ENCODE measurements at regions not wholly inside any gene's neighbourhood (a gene's known extent, or its start where the extent isn't known, plus 50 kb on each side); places are given as distances from the start of the nearest gene placed in this dataset.

DNA sequence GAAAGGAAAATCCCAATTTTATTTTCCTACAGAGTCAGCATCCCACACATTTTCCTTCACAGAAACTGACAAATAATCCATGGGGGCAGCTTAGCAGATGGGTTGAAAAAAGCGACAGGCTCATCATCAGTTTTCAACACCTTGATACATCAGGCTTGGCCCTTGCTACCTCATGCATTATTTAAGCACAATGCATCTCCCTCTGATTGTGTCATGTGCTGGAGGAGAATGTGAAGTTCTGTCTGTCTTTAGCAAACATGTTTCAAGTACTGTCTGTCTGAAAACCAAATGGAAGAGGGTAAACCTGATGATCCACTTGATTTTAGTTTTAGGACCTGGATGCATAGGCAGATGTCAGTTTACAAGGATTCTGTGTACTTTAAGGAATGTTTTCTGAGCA, 128.6 kb upstream of the ADAMTS9 start:
- Histone ChIP-seq H2AFZ (ENCODE audit: low read depth) (no peak overlapping the region), H4K20me1 (ENCODE audit: insufficient read depth) (no peaks in the 10 kb centered on the region), H3K27ac (ENCODE audit: low read depth in 2 of 2, low read length in 1 of 2) (peak overlapping the region in 1 of 2 experiments; percentile 80; a peak in 2 of 4 replicates), H3K9me3 (no peaks in the 10 kb centered on the region), H3K9me2 (no peaks in the 10 kb centered on the region), H3K4me2 (no peak overlapping the region), H3K36me3 (replicated peaks in 1 of 2; ENCODE audit: control insufficient read depth in 1 of 2, insufficient read depth in 2 of 2, low read length in 1 of 2) (no peaks in the 10 kb centered on the region), H3K9ac (no peak overlapping the region), H3F3A (replicated peaks; ENCODE audit: insufficient read depth) (no peaks in the 10 kb centered on the region), H3K4me1 (ENCODE audit: control insufficient read depth in 1 of 2, insufficient read depth in 2 of 2, low read depth in 1 of 2, low read length in 1 of 2) (peaks cover 10 to 28% of the 10 kb centered on the region in 2 experiments; a peak in 2 of 4 replicates), H3K27me3 (ENCODE audit: insufficient read depth) (no peaks in the 10 kb centered on the region), H3K4me3 (ENCODE audit: low read depth in 2 of 2, low read length in 1 of 2) (no peak overlapping the region), H3K79me2 (ENCODE audit: insufficient read depth) (no peaks in the 10 kb centered on the region)
- no peak for DNase-seq
- WGBS (ENCODE audit: low lambda C conversion rate) = 54% methylated on average over 1 of the region's 1 CpG
- POLR2A ChIA-PET = no interaction called here
- TF ChIP-seq ELF1 (IDR thresholded peaks at IDR 0.05) (no peak), POLR2AphosphoS5 (IDR thresholded peaks at IDR 0.05; ENCODE audit: low read depth, low read length) (no peak), SIN3A (IDR thresholded peaks at IDR 0.05; ENCODE audit: borderline replicate concordance, low read depth, low read length) (no peak), CHD2 (IDR thresholded peaks at IDR 0.05; ENCODE audit: low read length, partially characterized antibody) (no peak), TEAD4 (IDR thresholded peaks at IDR 0.05; ENCODE audit: borderline replicate concordance, insufficient read depth) (no peak), GABPA (IDR thresholded peaks at IDR 0.05; ENCODE audit: low read depth) (no peak)
- CTCF ChIA-PET = interaction anchor here (1.6 kb wide), 1 partner anchor 354 kb away, joined by 4 read pairs; no protein-coding TSS in a partner anchor

GRCh38 chr3:64815789-64816188, 128.0 kb upstream of the ADAMTS9 start:
- H3K9me3 ChIP-seq = no peaks in the 10 kb centered on the region
- no peaks in the 10 kb centered on the region for H3K79me2 ChIP-seq (ENCODE audit: insufficient read depth)
- no peaks in the 10 kb centered on the region for H3K27me3 ChIP-seq (ENCODE audit: insufficient read depth)
- 52% methylated on average over 4 of the region's 4 CpGs for WGBS (ENCODE audit: low lambda C conversion rate)
- H3K36me3 ChIP-seq (replicated peaks in 1 of 2; ENCODE audit: control insufficient read depth in 1 of 2, insufficient read depth in 2 of 2, low read length in 1 of 2) = no peaks in the 10 kb centered on the region
- POLR2A ChIA-PET = no interaction called here
- H3K9me2 ChIP-seq = no peaks in the 10 kb centered on the region
- no peaks in the 10 kb centered on the region for H3F3A ChIP-seq (replicated peaks; ENCODE audit: insufficient read depth)
- H3K9ac ChIP-seq = no peak overlapping the region
- DNase-seq = peak; percentile 8
- no peaks in the 10 kb centered on the region for H4K20me1 ChIP-seq (ENCODE audit: insufficient read depth)
- H3K4me1 ChIP-seq (ENCODE audit: control insufficient read depth in 1 of 2, insufficient read depth in 2 of 2, low read depth in 1 of 2, low read length in 1 of 2) = peaks cover 10 to 28% of the 10 kb centered on the region in 2 experiments; a peak in 2 of 4 replicates
- H2AFZ ChIP-seq (ENCODE audit: low read depth) = no peak overlapping the region
- CTCF ChIA-PET = no interaction called here
- H3K4me2 ChIP-seq = no peak overlapping the region
- no peak for TF ChIP-seq RFX5 (IDR thresholded peaks at IDR 0.05; ENCODE audit: low read length)
- 0 out of 2 replicates have a peak, but pooled peaks have one; percentile 6 for TF ChIP-seq RAD21 (IDR thresholded peaks at IDR 0.05; ENCODE audit: low read length)
- no peak for TF ChIP-seq CHD2 (IDR thresholded peaks at IDR 0.05; ENCODE audit: low read length, partially characterized antibody)
- TF ChIP-seq, protein P1, sequence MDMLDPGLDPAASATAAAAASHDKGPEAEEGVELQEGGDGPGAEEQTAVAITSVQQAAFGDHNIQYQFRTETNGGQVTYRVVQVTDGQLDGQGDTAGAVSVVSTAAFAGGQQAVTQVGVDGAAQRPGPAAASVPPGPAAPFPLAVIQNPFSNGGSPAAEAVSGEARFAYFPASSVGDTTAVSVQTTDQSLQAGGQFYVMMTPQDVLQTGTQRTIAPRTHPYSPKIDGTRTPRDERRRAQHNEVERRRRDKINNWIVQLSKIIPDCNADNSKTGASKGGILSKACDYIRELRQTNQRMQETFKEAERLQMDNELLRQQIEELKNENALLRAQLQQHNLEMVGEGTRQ (IDR thresholded peaks at IDR 0.05; ENCODE audit: borderline replicate concordance, low read depth, low read length) = no peak
- no peak overlapping the region for H3K4me3 ChIP-seq (ENCODE audit: low read depth in 2 of 2, low read length in 1 of 2)
- peak overlapping the region in 1 of 2 experiments; percentile 80; a peak in 2 of 4 replicates for H3K27ac ChIP-seq (ENCODE audit: low read depth in 2 of 2, low read length in 1 of 2)

GRCh38 chr3:64815195-64815631, 127.4 kb upstream of the ADAMTS9 start:
- ChIA-PET POLR2A (no interaction called here), CTCF (interaction anchor here (1.0 to 1.6 kb wide), 2 partner anchors 11 to 15 kb away, joined by 4 read pairs; no protein-coding TSS in a partner anchor)
- H3K27me3 ChIP-seq (ENCODE audit: insufficient read depth) = no peaks in the 10 kb centered on the region
- no peak overlapping the region for H3K4me2 ChIP-seq
- H3K4me1 ChIP-seq (ENCODE audit: control insufficient read depth in 1 of 2, insufficient read depth in 2 of 2, low read depth in 1 of 2, low read length in 1 of 2) = peaks cover 10 to 31% of the 10 kb centered on the region in 2 experiments; a peak in 2 of 4 replicates
- H3K36me3 ChIP-seq (replicated peaks in 1 of 2; ENCODE audit: control insufficient read depth in 1 of 2, insufficient read depth in 2 of 2, low read length in 1 of 2) = no peaks in the 10 kb centered on the region
- no peak overlapping the region for H3K9ac ChIP-seq
- no peaks in the 10 kb centered on the region for H4K20me1 ChIP-seq (ENCODE audit: insufficient read depth)
- H3F3A ChIP-seq (replicated peaks; ENCODE audit: insufficient read depth) = no peaks in the 10 kb centered on the region
- no peaks in the 10 kb centered on the region for H3K9me3 ChIP-seq
- no peaks in the 10 kb centered on the region for H3K79me2 ChIP-seq (ENCODE audit: insufficient read depth)
- WGBS (ENCODE audit: low lambda C conversion rate) = 32% methylated on average over 3 of the region's 3 CpGs
- no peaks in the 10 kb centered on the region for H3K9me2 ChIP-seq
- no peak overlapping the region for H2AFZ ChIP-seq (ENCODE audit: low read depth)
- no peak overlapping the region for H3K4me3 ChIP-seq (ENCODE audit: low read depth in 2 of 2, low read length in 1 of 2)
- DNase-seq = peak; percentile 19
- H3K27ac ChIP-seq (ENCODE audit: low read depth in 2 of 2, low read length in 1 of 2) = peak overlapping the region; percentile 15 to 80; a peak in 3 of 4 replicates
- TF ChIP-seq ELF1 (IDR thresholded peaks at IDR 0.05) = no peak
- peak; percentile 37 for TF ChIP-seq TCF12 (IDR thresholded peaks at IDR 0.05)
- TF ChIP-seq SIN3A (IDR thresholded peaks at IDR 0.05; ENCODE audit: borderline replicate concordance, low read depth, low read length) = no peak
- peak in 1 of 2 experiments; percentile 77; a peak in 2 of 4 replicates for TF ChIP-seq EP300 (IDR thresholded peaks at IDR 0.05; ENCODE audit: borderline replicate concordance in 1 of 2, low read depth in 1 of 2, low read length in 1 of 2)
- no peak for TF ChIP-seq RFX5 (IDR thresholded peaks at IDR 0.05; ENCODE audit: low read length)
- TF ChIP-seq RXRA (IDR thresholded peaks at IDR 0.05; ENCODE audit: borderline replicate concordance, low read depth) = no peak
- TF ChIP-seq, protein P2, sequence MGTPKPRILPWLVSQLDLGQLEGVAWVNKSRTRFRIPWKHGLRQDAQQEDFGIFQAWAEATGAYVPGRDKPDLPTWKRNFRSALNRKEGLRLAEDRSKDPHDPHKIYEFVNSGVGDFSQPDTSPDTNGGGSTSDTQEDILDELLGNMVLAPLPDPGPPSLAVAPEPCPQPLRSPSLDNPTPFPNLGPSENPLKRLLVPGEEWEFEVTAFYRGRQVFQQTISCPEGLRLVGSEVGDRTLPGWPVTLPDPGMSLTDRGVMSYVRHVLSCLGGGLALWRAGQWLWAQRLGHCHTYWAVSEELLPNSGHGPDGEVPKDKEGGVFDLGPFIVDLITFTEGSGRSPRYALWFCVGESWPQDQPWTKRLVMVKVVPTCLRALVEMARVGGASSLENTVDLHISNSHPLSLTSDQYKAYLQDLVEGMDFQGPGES (IDR thresholded peaks at IDR 0.05; ENCODE audit: low read depth, low read length) = no peak
- TF ChIP-seq NFIC (IDR thresholded peaks at IDR 0.05; ENCODE audit: borderline replicate concordance) = no peak
- peak; percentile 52 for TF ChIP-seq PBX3 (IDR thresholded peaks at IDR 0.05)
